HL-60 (cell line): ENCODE measurements at regions not wholly inside any gene's neighbourhood (a gene's known extent, or its start where the extent isn't known, plus 50 kb on each side); places are given as distances from the start of the nearest gene placed in this dataset.

Experiments
- CTCF ChIP-seq: IDR thresholded peaks from one replicate; pipeline ENCODE4 v1.5.1; 2011; ENCODE audit warnings: low read length, control low read depth, inconsistent platforms; ENCODE audit not compliant: insufficient read depth
- GABPA ChIP-seq: IDR thresholded peaks from 2 replicates; pipeline ENCODE4 v1.6.1; 2012; ENCODE audit warnings: low read depth
- POLR2AphosphoS5 ChIP-seq: IDR thresholded peaks from 2 replicates; pipeline ENCODE4 v1.6.1; 2012; ENCODE audit warnings: low read depth
- REST ChIP-seq: IDR thresholded peaks from 2 replicates; pipeline ENCODE4 v1.6.1; 2012; ENCODE audit warnings: low read depth; ENCODE audit not compliant: insufficient replicate concordance

- TF ChIP-seq REST (no peak), POLR2AphosphoS5 (no peak), CTCF (no peak), GABPA (no peak)
Observed at GRCh38 chr10:43958071-43958432, 309.4 kb upstream of the ZNF32 start.
